ENCODE measurements at regions not wholly inside any gene's neighbourhood (a gene's known extent, or its start where the extent isn't known, plus 50 kb on each side); places are given as distances from the start of the nearest gene placed in this dataset.

DNA sequence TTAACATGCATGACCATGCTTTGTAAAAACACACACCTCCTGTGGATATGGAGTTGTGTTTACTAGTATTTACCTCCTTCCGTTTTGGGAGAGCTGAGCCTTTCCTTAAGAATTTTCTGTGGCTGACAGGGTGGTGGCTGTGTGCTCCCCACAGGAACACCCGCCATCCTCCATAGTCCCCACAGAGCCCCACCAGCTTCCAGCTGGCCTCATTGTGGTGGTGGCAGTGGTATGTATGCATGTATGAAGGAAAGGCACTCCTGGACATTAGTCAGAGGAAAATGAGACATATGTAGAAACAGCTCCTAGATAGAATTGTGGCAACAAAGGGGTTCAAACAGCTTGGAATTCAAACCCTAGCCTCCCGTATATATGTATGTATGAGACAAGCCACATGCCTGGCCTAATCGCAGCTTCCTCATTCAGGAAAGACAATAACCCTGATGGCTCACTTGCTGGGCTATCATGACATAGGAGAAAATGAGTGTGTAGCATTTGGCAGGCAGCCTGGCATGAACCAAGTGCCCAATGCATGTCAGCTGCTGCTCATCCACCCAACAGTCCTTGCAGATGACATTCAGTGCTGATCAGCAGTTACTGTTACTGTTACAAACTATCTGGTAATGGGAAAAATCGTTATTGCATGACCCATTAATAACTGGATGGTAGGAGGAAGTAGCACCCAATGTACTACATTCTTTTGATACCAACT is 459.7 kb downstream of the EBF1 start:
- DNase-seq (no peak), ATAC-seq (no peak)
- Histone ChIP-seq H3K27ac (no peak overlapping the region), H3K4me3 (no peak overlapping the region), H3K36me3 (no peaks in the 10 kb centered on the region), H3K27me3 (ENCODE audit: low read depth) (no peaks in the 10 kb centered on the region), H3K9me3 (no peaks in the 10 kb centered on the region), H3K4me1 (no peaks in the 10 kb centered on the region)
- intact Hi-C loops (cut with DNase I), result no loop called here
- TF ChIP-seq, protein P1, sequence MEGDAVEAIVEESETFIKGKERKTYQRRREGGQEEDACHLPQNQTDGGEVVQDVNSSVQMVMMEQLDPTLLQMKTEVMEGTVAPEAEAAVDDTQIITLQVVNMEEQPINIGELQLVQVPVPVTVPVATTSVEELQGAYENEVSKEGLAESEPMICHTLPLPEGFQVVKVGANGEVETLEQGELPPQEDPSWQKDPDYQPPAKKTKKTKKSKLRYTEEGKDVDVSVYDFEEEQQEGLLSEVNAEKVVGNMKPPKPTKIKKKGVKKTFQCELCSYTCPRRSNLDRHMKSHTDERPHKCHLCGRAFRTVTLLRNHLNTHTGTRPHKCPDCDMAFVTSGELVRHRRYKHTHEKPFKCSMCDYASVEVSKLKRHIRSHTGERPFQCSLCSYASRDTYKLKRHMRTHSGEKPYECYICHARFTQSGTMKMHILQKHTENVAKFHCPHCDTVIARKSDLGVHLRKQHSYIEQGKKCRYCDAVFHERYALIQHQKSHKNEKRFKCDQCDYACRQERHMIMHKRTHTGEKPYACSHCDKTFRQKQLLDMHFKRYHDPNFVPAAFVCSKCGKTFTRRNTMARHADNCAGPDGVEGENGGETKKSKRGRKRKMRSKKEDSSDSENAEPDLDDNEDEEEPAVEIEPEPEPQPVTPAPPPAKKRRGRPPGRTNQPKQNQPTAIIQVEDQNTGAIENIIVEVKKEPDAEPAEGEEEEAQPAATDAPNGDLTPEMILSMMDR (IDR thresholded peaks at IDR 0.05), result no peak

DNA sequence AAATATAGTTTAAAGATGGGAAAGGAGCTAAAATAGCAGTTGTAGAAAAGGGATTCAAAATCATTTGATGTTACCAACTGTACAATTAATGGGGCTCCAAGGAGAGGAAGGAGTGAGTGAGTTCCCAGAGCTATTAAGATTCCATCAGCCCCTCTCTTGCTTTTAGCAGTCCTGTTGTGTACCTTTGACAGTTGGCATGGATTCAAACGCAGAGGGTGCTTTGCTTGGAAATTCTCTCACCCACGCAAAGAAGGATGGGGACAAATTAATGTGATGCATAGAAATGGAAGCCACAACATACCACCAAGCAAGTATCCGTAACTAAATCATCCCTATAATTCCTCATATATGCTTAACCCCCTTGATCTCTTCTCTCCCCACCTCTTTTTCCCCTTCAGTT is 461.3 kb downstream of the EBF1 start:
- no peaks in the 10 kb centered on the region for H3K27me3 ChIP-seq (ENCODE audit: low read depth)
- TF ChIP-seq, protein P1 (IDR thresholded peaks at IDR 0.05), result no peak

DNA sequence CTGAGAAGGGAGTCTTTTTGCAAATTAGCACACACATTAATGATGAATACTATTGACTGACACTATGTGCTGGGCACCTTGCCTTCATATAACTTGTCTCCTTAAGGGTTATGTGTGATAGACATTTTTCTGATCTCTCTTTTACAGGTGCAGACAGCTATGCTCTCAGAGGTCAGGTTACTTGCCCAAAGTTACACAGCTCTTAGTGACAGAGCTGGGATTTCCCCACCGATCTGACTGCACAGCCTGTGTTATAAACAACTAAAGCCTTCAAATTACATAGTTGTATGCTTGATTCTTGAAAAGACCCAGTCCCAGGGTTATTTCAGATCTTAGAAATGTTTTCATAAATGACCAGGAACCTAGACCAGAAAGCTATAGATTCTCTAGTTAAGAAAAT is 462.7 kb downstream of the EBF1 start:
- no peak for DNase-seq
- intact Hi-C loops (cut with DNase I), result no loop called here
- Histone ChIP-seq H3K9me3 (no peaks in the 10 kb centered on the region), H3K36me3 (no peaks in the 10 kb centered on the region), H3K27ac (no peak overlapping the region), H3K4me1 (no peaks in the 10 kb centered on the region), H3K4me3 (no peak overlapping the region), H3K27me3 (ENCODE audit: low read depth) (no peaks in the 10 kb centered on the region)
- TF ChIP-seq, protein P1 (IDR thresholded peaks at IDR 0.05), result no peak
- no peak for ATAC-seq

More for the DNA sequence above, 461.3 kb downstream of the EBF1 start:
- ATAC-seq, result no peak
- Histone ChIP-seq H3K4me3 (no peak overlapping the region), H3K9me3 (no peaks in the 10 kb centered on the region), H3K36me3 (no peaks in the 10 kb centered on the region), H3K4me1 (no peaks in the 10 kb centered on the region), H3K27ac (no peak overlapping the region)
- no peak for DNase-seq
- intact Hi-C loops (cut with DNase I), result no loop called here

DNA sequence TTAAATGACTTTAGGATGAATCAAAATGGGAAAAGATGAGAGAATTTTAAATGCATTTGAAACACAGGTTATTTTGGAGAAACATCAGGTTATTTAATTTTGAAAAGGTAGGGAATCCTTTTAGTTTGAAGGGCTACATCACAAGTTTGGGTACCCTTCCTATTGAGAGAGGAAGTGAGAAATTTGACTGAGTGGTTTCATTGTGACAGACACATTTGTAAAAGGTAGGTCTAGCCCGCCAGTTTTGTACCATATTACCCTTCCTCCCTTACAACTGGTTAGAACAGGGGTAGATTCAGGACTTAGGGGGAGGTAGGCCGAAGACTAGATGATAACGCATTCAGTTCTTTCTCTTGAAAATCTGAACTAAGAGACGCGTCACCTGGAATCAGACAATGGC is 464.2 kb downstream of the EBF1 start:
- intact Hi-C loops (cut with DNase I), result no loop called here
- no peak for ATAC-seq
- H3K27ac ChIP-seq, result no peak overlapping the region

DNA sequence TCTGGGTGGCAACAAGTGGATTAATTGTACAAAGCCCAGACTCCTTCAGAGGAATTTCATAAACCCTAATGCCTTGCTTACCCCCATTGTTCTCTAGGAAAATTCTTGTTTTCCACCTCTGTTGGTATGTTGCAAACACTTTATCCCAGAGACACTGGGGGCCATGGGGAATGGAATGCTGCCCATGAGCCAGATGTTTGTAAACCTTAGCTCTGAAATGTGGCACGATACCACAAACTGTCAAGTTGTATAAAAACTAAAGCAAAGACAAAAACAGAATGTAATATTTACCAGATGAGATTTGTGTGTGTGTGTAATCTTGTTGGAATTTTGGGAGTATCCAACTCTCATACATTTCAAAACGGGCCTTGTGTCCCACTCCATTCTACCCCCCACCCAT is 465.0 kb downstream of the EBF1 start:
- intact Hi-C loops (cut with DNase I), result no loop called here
- no peak for DNase-seq
- Histone ChIP-seq H3K36me3 (no peaks in the 10 kb centered on the region), H3K4me3 (no peak overlapping the region), H3K4me1 (no peaks in the 10 kb centered on the region), H3K27ac (no peak overlapping the region), H3K9me3 (no peaks in the 10 kb centered on the region), H3K27me3 (ENCODE audit: low read depth) (no peaks in the 10 kb centered on the region)
- ATAC-seq, result no peak
- TF ChIP-seq, protein P1 (IDR thresholded peaks at IDR 0.05), result no peak

More for the DNA sequence above, 464.2 kb downstream of the EBF1 start:
- DNase-seq, result no peak
- TF ChIP-seq, protein P1 (IDR thresholded peaks at IDR 0.05), result no peak
- H3K4me3 ChIP-seq, result no peak overlapping the region
- no peaks in the 10 kb centered on the region for H3K4me1 ChIP-seq
- no peaks in the 10 kb centered on the region for H3K27me3 ChIP-seq (ENCODE audit: low read depth)
- no peaks in the 10 kb centered on the region for H3K36me3 ChIP-seq
- H3K9me3 ChIP-seq, result no peaks in the 10 kb centered on the region
